EL (cell line): ENCODE measurements at regions not wholly inside any gene's neighbourhood (a gene's known extent, or its start where the extent isn't known, plus 50 kb on each side); places are given as distances from the start of the nearest gene placed in this dataset.

Experiments
- DNase-seq: peaks from one replicate; pipeline ENCODE4 v3.0.0-alpha.2; 2016

DNA sequence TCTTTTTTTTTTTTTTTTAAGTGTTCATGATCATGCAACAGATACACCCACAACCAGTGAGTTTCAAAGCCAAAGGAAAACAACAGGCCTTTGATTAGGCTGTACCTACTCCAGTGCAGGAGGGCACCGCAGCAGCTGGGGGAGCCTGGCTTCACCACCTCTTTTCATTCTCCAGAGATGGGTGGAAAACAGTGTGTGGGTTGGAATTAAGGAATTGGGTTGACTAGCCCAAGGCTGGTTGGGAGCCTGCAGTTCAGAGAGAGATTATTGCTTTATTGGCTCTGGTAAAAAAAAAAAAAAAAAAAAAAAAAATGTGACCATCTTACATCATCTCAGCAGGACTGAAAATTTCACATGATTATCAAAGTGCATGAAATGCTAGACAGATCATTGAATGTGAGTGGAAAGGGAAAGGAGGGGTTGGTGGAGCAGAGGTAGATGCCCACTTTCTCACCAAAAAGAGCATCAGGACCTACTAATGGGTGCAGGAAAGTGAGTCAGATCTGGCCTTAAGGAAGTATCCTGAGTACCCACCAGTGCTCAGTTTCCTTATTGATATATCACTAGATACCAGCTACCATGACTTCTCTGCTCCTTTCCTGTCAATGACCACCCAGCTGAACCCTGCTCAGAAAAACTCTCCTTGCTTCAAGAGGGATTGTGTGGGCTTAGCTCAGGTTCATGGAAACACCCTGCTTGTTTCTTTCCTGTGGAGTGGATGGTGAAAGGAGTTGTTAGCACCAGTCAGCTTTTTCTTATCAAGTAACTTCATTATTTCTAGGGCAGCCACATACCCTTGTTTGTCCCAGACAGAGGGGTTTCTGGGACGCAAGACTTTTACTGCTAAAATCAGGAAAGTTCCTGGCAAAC lies 54.8 kb upstream of the DYRK2 start:
- no peak for DNase-seq

DNA sequence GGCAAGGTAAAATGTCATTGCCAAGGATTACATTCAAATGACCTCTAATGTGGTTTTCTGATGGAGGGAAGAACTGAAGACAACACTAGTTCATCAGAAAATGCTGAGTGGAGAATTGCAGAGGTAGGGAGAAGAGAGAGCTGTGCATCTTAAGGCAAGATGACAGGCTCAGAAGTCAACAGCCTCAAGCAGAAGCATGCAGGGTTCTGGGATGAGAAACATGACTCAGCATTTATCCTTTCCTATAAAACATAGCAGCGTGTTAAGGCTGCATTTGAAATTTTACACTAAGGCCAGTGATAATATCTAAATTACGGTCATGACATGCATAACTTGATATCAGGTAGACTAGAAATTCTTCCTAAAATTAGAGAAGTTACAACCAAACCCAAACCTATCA lies 53.7 kb upstream of the DYRK2 start:
- DNase-seq, result no peak

DNA sequence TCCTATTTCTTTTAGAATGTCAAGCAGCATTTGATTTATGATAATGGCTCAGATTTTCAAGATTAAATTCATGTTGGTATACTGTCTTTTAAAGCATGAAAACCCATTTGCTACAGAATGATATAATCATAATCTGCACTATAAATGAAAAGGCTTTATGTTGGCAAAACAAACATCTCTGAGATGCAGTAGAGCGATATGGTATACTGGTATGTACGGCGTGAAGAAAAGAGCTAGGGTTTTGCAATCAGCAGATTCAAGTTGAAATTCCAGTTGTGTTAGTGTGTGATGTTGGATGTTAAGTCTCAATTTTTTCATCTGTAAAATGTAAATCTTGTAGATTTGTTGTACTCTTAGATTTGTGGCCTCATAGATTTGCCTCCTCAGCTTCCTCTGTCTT lies 53.2 kb upstream of the DYRK2 start:
- no peak for DNase-seq

DNA sequence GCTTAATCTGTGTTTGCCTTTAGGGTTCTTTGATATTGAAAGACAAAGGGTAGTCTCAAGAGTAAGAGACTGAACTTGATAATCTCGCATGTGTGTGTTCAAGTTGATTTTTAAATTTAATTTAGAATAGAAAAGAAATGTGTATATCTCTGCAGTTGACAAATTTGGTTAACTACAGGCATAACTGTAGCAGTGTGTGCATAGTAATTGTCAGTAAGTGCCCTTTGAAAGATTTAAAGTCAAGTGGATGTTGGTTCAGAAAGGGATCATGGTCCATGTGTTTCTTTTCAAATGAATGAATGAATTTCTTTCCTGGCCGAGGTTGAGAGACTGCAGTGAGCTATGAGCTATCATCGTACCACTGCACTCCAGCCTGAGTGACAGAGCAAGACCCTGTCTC lies 49.9 kb upstream of the DYRK2 start:
- DNase-seq, result no peak
